GM12864 (cell line): ENCODE measurements at regions not wholly inside any gene's neighbourhood (a gene's known extent, or its start where the extent isn't known, plus 50 kb on each side); places are given as distances from the start of the nearest gene placed in this dataset.

Experiments
- DNase-seq: peaks from one replicate; pipeline ENCODE4 v3.0.0-alpha.2; 2011; ENCODE audit warnings: low read depth
- H3K4me3 ChIP-seq: 2 replicates; pipeline ENCODE4 v1.5.1; 2011; ENCODE audit warnings: mild to moderate bottlenecking, low read depth, low read length, control low read depth
- TF ChIP-seq, protein P1 (sequence below): IDR thresholded peaks from 2 replicates; pipeline ENCODE4 v1.5.1; 2011; ENCODE audit warnings: low read depth, mild to moderate bottlenecking, moderate library complexity, low read length, control low read depth, inconsistent platforms; ENCODE audit errors: missing control alignments

GRCh38 chr12:123077298-123078119, 73.4 kb downstream of the PITPNM2 start:
- no peak for DNase-seq
- TF ChIP-seq, protein P1, sequence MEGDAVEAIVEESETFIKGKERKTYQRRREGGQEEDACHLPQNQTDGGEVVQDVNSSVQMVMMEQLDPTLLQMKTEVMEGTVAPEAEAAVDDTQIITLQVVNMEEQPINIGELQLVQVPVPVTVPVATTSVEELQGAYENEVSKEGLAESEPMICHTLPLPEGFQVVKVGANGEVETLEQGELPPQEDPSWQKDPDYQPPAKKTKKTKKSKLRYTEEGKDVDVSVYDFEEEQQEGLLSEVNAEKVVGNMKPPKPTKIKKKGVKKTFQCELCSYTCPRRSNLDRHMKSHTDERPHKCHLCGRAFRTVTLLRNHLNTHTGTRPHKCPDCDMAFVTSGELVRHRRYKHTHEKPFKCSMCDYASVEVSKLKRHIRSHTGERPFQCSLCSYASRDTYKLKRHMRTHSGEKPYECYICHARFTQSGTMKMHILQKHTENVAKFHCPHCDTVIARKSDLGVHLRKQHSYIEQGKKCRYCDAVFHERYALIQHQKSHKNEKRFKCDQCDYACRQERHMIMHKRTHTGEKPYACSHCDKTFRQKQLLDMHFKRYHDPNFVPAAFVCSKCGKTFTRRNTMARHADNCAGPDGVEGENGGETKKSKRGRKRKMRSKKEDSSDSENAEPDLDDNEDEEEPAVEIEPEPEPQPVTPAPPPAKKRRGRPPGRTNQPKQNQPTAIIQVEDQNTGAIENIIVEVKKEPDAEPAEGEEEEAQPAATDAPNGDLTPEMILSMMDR, result no peak

DNA sequence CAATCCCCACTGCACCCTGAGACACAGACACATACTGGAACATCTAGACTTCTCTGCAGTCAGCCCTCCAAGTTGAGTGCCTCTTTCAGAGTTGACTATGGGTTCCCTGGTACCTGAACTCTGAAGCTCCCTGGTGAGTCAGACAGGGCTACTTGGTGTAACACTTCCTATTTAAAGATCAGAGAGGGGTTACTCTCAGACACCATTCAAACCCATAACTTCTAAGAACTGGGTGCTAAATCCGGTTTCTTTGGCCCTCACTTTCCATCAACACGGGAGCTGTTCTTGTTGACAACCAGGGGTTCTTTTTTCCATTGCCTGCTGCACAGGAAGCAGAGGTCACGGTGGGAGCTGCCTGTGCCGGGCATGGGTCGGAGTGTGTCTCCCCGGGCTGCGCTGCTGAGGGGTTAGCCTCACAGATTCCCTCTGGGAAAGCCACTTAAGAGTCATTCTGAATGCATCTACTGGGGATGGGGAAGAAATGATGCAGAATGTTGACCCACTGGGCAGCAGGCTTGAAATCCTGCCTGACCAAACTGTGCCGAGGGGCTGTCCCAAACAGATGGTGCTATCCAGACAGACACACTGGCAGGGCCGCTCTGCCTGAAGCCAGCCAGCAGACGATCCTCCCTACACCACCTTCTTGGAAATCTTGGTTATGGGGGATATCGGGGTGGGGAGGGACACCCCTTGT, 74.1 kb downstream of the PITPNM2 start:
- TF ChIP-seq, protein P1, result no peak
- no peak for DNase-seq
- H3K4me3 ChIP-seq, result no peak overlapping the region

More at GRCh38 chr12:123077298-123078119, 73.4 kb downstream of the PITPNM2 start:
- H3K4me3 ChIP-seq, result no peak overlapping the region

DNA sequence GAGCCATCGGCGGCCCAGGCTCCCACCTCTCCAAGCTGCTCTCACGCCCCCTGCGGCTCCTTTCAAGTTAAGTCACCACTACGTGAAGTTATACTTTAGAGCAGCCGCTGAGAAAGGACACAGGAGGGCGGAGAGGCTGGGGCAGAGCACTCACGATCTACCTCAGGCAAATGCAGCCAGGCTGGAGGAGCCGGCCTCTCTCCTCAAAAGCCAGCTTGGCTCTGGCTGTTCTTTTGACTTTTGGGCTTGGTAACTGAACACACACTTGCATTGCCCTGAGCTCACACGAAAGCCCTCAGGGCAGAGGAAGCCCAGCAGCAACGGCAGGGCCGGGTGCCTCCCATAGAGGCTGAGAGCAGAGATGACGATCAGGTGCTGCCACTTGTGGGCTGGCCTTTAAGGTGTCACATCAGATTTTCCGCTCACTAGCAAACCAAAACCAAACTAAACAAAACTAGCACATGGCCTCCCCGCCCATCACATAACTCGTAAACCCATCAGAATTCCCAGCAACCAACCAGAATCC, 75.2 kb downstream of the PITPNM2 start:
- TF ChIP-seq, protein P1, result no peak
- no peak for DNase-seq
- H3K4me3 ChIP-seq, result no peak overlapping the region

DNA sequence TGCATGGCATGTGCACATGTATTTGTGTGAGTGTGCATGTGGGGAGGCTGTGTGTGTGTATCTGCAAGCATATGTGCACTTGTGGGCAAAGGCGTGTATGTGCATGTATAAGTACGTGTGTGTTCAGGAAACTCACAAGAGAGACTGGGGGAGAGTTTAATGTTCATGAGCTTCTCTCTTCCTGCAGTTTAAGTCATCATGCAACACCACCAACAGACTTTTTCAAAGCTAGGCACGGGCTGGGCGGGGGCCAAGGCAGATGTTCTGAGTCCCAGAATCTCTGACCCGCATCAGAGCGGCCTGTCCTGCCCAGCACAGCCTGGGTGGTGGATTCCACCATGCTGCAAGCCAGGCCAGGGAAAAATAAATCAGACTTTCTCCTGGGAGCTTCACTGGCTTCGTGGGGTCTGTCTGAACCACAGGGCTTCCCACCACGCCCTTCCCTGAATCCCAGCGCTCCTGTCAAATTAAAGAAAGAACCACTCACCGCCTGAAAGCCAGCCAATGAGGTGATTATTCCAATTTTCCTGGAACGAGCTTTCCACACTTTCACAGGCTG, 75.7 kb downstream of the PITPNM2 start:
- no peak overlapping the region for H3K4me3 ChIP-seq
- DNase-seq, result no peak
- TF ChIP-seq, protein P1, result no peak

- TF ChIP-seq, protein P1, result no peak
- H3K4me3 ChIP-seq, result no peak overlapping the region
- DNase-seq, result no peak
Observed at GRCh38 chr12:123073962-123074801, 76.7 kb downstream of the PITPNM2 start.

DNA sequence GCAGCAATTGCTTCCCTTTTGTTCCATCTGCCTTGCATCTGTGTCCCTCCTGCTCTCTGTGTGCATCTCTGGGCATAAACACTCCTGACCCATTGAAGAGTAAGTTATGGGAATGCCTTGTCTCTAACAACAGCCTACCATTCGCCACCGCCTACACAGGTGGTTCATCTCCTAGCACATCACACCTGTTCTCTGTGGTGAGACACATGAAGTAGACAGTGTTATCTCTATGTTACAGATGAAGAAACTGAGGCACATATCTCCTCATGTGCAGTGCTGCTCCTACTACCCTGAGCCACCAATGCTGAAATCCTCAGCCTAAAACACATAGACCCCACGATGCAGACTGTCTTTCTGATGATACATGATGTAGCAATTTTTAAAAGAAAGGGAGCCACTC, 77.6 kb downstream of the PITPNM2 start:
- no peak overlapping the region for H3K4me3 ChIP-seq
- TF ChIP-seq, protein P1, result no peak
- DNase-seq, result no peak
